Mucosa of gallbladder (tissue), 1 donor: ENCODE measurements at regions not wholly inside any gene's neighbourhood (a gene's known extent, or its start where the extent isn't known, plus 50 kb on each side); places are given as distances from the start of the nearest gene placed in this dataset.

Source experiments
- DNase-seq: peaks from one replicate; pipeline ENCODE4 v3.0.0-alpha.2; 2020; ENCODE audit warnings: low spot score
- donor health status: DM: no; HTN: no; CAD: no.

DNA sequence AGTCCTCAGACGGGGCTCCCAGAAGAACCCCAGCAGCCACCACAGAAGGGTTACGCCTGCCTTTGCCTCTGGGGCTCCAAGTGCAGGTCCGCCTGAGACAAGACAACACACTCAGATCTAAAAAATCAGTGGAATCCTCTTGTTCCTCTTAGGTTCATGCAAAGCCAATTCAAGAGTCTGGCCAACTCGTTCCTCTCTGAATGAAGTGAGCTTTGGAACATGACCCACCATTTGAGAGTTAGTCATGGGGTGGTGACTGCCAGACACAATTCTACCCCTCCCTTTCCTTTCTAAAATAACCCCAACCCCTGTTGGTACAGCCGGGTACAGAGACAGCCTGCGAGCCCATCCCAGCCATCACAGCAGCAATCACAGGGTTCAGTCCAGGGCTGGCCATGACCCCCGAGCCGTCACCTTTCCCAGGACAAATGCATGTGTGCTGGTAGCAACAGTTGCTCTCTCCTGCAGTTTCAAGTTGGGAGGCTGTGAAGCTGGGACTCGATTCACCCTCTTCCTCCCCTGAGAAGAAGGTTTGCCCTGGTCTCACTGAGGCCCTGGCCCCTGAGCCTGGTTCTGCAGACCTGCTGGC lies 183.1 kb upstream of the SH3BP4 start:
- no peak for DNase-seq

DNA sequence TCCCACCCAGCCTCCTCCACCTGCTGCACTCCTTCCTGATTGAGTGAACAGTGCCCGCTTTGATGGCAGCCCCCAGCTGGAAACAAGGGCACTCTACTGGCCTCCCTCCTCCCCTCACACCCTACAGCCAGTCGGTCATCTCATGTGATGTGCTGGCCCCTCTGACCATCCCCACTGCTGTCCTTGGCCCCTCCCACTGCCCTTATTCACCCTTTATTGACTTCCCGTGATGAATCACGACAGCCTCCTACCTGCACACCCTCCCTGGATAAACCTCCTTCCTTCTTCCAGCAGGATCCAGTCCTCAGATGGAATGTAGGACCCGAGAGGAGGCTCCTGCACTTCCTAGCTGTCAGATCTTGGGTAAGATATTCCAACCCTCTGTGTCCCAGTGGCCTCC lies 186.5 kb upstream of the SH3BP4 start:
- DNase-seq = no peak

DNA sequence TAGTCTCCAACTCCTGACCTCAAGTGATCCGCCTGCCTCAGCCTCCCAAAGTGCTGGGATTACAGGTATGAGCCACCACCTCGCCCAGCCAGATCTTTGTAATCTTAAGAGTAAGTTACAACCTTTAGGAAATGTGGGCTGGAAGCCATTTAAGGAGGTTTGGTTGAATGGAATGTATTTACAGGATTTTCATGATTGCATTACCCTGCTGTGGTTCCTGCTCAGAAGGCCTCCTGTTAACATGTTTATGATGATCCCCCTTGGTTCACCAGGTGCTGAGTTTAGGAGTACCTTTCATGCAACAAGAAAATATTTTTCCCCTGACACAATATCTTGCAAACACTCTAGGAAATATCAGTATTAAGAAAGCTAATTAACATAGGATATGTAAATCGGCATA lies 187.4 kb upstream of the SH3BP4 start:
- DNase-seq = no peak

DNA sequence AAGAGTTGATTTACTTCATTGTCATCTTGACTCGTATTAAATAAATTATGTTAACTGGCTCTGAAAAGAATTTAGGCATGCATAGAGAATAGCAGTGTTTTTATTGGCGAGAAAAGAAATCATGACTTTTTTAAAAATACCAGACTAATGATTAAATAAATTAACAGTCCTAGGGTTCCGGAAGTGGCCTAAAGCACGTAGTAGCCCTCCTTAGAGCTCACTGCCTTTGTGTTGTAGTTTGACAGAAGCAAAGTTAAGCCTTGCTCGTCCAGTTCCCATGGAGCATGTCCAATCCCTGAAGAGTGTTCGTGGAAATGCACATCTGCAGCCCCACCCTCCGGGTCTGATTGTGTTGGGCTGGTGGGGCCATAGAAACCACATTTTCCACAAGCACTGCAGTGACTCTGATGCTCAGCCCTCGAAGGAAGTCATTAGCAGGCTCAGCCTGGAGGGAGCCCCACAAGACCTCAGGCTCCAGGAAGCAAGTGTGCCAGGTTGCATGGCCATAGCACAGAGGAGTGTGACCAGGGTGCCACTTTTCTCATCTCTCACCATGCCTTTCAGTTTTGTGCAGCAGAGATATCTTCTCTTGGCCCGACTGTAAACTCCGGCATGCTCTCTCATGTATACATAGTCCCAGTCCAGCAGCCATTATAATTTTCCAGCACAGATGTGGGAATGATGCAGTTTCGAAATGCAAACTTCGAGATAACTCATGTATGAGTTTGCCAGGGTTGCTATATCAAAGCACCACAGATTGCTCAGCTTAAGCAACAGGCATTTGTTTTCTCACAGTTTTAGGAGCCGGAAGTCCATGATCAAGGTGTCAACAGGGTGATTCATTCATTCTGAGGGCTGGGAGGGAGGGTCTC lies 188.6 kb upstream of the SH3BP4 start:
- no peak for DNase-seq

- DNase-seq = no peak
Measured at GRCh38 chr2:234761910-234762309, 189.9 kb upstream of the SH3BP4 start.

GRCh38 chr2:234754126-234754525 lies 197.7 kb upstream of the SH3BP4 start:
- no peak for DNase-seq

- DNase-seq = no peak
Measured at GRCh38 chr2:234753701-234754100, 198.1 kb upstream of the SH3BP4 start.

GRCh38 chr2:234752966-234753365 lies 198.9 kb upstream of the SH3BP4 start:
- no peak for DNase-seq

- no peak for DNase-seq
Measured at GRCh38 chr2:234751275-234751973, 200.4 kb upstream of the SH3BP4 start.

DNA sequence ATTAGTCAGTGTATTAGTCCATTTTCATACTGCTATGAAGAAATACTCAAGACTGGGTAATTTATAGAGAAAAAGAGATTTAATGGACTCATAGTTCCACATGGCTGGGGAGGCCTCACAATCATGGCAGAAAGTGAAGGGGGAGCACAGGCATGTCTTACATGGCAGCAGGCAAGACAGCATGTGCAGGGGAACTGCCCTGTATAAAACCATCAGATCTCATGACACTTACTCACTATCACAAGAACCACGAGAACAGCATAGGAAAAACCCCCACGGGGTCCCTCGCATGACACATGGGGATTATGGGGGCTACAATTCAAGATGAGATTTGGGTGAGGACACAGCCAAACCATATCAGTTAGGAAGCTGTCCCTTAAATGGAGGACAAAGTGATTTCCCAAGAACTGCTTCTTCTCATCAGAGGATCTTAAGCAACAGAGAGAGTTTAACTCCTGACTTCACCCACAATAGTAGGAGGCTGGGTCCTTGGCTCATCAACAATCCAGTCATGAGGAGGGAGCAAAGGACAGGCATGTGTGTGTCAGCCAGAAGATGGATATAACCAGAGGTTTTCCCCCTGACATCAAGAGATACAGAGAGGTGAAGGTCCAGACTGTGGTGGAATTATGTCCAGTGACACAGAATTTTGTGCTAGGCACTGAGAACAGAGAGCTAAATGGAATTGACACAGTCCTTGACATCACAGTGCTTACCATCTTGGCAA lies 203.8 kb upstream of the SH3BP4 start:
- DNase-seq = no peak

- no peak for DNase-seq
Measured at GRCh38 chr2:234747032-234747431, 204.8 kb upstream of the SH3BP4 start.

DNA sequence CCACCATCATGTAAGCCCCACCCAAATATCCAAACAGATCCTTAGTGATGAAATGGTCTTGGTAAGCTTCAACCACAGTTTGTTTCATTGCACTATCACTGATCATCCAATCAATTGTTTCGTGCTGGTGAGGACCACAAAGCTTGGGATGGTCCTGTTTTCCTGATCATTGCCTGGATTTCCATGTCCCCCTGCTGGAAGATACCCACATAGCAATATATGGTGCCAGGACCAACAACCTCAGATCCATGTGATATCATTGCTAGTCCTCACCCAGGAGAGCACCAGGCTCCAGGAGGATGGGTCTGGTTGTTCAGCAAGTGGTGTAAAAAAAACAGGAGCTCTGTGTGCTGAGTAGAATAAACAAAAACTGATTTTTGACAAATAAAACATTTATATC lies 206.5 kb upstream of the SH3BP4 start:
- no peak for DNase-seq

DNA sequence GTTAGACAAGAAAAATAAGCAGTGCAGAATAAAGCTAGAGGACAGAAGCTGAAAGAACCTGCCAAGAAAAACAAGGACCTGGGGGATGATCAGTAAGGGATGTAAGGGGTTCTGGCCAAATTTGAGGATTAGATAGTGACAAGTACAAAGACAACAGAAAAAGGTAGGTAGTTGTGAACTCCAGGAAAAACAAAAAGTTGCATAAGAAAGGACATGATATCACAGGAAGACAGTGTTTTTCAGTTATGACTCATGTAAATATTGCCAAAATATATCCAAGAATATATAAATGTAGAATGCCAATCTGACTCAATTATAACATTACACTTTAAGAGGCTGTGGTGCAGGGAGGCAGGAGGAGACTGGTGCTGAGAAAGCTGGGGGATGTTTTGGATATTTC lies 209.8 kb upstream of the SH3BP4 start:
- no peak for DNase-seq

GRCh38 chr2:234739061-234739460 lies 212.8 kb upstream of the SH3BP4 start:
- no peak for DNase-seq

GRCh38 chr2:234735829-234736228 lies 216.0 kb upstream of the SH3BP4 start:
- no peak for DNase-seq

GRCh38 chr2:234733795-234734600 lies 217.8 kb upstream of the SH3BP4 start:
- no peak for DNase-seq

GRCh38 chr2:234733093-234733489 lies 218.7 kb upstream of the SH3BP4 start:
- DNase-seq = no peak

- DNase-seq = no peak
Measured at GRCh38 chr2:234732404-234733092, 219.3 kb upstream of the SH3BP4 start.

GRCh38 chr2:234731236-234731635 lies 220.6 kb upstream of the SH3BP4 start:
- DNase-seq = no peak

GRCh38 chr2:234730066-234730640 lies 221.7 kb upstream of the SH3BP4 start:
- no peak for DNase-seq
